GM23338 (cell line): ENCODE measurements at regions not wholly inside any gene's neighbourhood (a gene's known extent, or its start where the extent isn't known, plus 50 kb on each side); places are given as distances from the start of the nearest gene placed in this dataset.

Experiments used
- CTCF ChIP-seq, 2 experiments: fragments of 200-600 bp in 1 of 2; sonication (generic) in 1 of 2; conservative IDR thresholded peaks; 2 replicates each; pipeline versions ENCODE4 v1.5.1 to v1.6.1; 2016 to 2017; ENCODE audit warnings: antibody characterized with exemption in 2 of 2, low read depth in 2 of 2, mild to moderate bottlenecking in 2 of 2, moderate library complexity in 1 of 2
- EZH2 ChIP-seq: fragments of 200-600 bp; sonication (generic); IDR thresholded peaks from one replicate; pipeline ENCODE4 v1.8.0; 2017; ENCODE audit warnings: antibody characterized with exemption, mild to moderate bottlenecking, low read depth; ENCODE audit not compliant: unreplicated experiment
- EZH2phosphoT487 ChIP-seq: fragments of 200-600 bp; sonication (generic); IDR thresholded peaks from one replicate; pipeline ENCODE4 v1.8.1; 2018; ENCODE audit warnings: antibody characterized with exemption; ENCODE audit not compliant: unreplicated experiment
- POLR2AphosphoS5 ChIP-seq: IDR thresholded peaks from 2 replicates; pipeline ENCODE4 v1.6.1; 2016; ENCODE audit warnings: antibody characterized with exemption, low read depth
- REST ChIP-seq: IDR thresholded peaks from one replicate; pipeline ENCODE4 v1.6.1; 2018; ENCODE audit warnings: antibody characterized with exemption; ENCODE audit not compliant: unreplicated experiment

- TF ChIP-seq EZH2phosphoT487: no peak
- no peak for TF ChIP-seq CTCF (conservative IDR thresholded peaks at IDR 0.05; ENCODE audit: low read depth in 2 of 2)
- TF ChIP-seq REST: no peak
- TF ChIP-seq POLR2AphosphoS5: no peak
- no peak for TF ChIP-seq EZH2
These were observed 89.3 kb downstream of the DUSP6 start for GRCh38 chr12:89262855-89263552.
